Muscle layer of duodenum (tissue), 2 donors: ENCODE measurements at regions not wholly inside any gene's neighbourhood (a gene's known extent, or its start where the extent isn't known, plus 50 kb on each side); places are given as distances from the start of the nearest gene placed in this dataset.

Experiments
- H3K27ac ChIP-seq: one replicate; pipeline ENCODE4 v1.7.0; 2013; ENCODE audit warnings: mild to moderate bottlenecking, low read length
- H3K27me3 ChIP-seq: one replicate; pipeline ENCODE4 v1.7.0; 2013; ENCODE audit warnings: low read depth, mild to moderate bottlenecking, control low read depth, low read length
- H3K36me3 ChIP-seq, 2 donors: one replicate each; pipeline ENCODE4 v1.7.0; 2013; ENCODE audit warnings: low read length in 2 of 2, control low read depth in 1 of 2, mild to moderate bottlenecking in 1 of 2; ENCODE audit not compliant: insufficient read depth in 2 of 2, control insufficient read depth in 1 of 2
- H3K4me1 ChIP-seq, 2 donors: one replicate each; pipeline ENCODE4 v1.7.0; 2013; ENCODE audit warnings: low read length in 2 of 2, mild to moderate bottlenecking in 2 of 2, control low read depth in 1 of 2, moderate library complexity in 1 of 2; ENCODE audit not compliant: insufficient read depth in 2 of 2, control insufficient read depth in 1 of 2
- H3K4me3 ChIP-seq, 2 donors: one replicate each; pipeline ENCODE4 v1.7.0; 2013; ENCODE audit warnings: low read length in 2 of 2, low read depth in 1 of 2, mild to moderate bottlenecking in 1 of 2
- H3K9me3 ChIP-seq, 2 donors: one replicate each; pipeline ENCODE4 v1.7.0; 2013; ENCODE audit warnings: low read length in 2 of 2, control low read depth in 1 of 2, mild to moderate bottlenecking in 1 of 2; ENCODE audit not compliant: control insufficient read depth in 1 of 2
- donor health status: healthy.

DNA sequence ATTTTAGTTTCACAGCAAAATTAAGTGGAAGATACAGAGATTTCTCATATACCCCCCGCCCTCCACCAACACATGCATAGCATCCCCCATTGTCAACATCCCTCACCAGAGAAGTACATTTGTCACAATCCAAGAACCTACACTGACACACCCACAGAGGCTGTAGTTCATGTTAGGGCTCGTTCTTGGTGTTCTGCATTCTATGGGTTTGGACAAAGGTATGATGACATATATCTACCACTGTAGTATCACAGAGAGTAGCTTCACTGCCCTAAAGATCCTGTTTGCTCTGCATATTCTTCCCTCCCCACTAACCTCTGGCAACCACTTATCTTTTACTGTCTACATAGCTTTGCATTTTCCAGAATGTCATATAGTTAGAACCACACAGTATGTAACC, 444.6 kb upstream of the DCN start:
- Histone ChIP-seq H3K4me3 (no peak overlapping the region), H3K27me3 (no peaks in the 10 kb centered on the region), H3K36me3 (no peaks in the 10 kb centered on the region), H3K9me3 (peaks cover 0 to 4% of the 10 kb centered on the region in 2 donors), H3K4me1 (no peaks in the 10 kb centered on the region), H3K27ac (no peak overlapping the region)

DNA sequence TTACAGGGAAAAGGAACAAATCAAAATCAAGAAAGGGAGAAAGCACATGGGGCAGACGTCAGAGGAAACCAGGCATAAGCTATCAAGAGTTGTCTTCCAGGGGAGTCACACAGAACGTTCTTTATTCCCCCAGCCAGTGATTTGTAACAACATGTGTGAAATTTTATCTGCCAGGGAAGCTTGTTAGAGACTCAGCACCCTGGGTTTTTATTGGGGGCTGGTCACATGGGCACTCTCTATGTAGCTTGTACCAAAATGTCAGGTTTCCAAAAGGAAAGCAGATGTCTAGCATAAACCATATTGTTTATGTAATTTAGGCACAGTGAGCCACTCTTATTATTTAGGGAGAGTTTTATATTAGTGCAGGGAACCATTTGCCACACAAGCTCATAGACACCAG, 440.4 kb upstream of the DCN start:
- no peak overlapping the region for H3K4me3 ChIP-seq
- peaks cover 0 to 4% of the 10 kb centered on the region in 2 donors for H3K9me3 ChIP-seq
- H3K4me1 ChIP-seq = no peaks in the 10 kb centered on the region
- H3K27ac ChIP-seq = no peak overlapping the region
- H3K27me3 ChIP-seq = no peaks in the 10 kb centered on the region
- no peaks in the 10 kb centered on the region for H3K36me3 ChIP-seq

DNA sequence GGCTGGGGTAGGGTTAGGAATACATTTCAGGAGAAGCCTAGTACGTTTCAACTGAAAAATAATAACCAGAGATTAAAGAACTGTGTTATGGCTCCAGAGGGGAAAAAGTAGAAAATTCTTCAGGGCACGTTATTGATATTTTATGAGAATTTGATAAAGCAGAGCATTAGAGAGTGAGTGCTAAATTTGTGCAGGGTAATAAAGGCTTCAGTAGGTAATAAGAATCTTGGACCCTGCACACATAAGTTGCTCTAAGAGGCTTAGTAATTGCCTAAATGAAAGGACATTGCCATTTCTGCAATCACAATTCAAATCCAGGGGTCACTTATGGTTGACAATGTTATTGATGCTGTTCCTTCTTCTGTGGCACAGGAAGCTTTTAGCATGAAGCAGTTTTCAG, 439.4 kb upstream of the DCN start:
- Histone ChIP-seq H3K27me3 (no peaks in the 10 kb centered on the region), H3K4me3 (no peak overlapping the region), H3K4me1 (no peaks in the 10 kb centered on the region), H3K36me3 (no peaks in the 10 kb centered on the region), H3K9me3 (peaks cover 0 to 4% of the 10 kb centered on the region in 2 donors), H3K27ac (no peak overlapping the region)

DNA sequence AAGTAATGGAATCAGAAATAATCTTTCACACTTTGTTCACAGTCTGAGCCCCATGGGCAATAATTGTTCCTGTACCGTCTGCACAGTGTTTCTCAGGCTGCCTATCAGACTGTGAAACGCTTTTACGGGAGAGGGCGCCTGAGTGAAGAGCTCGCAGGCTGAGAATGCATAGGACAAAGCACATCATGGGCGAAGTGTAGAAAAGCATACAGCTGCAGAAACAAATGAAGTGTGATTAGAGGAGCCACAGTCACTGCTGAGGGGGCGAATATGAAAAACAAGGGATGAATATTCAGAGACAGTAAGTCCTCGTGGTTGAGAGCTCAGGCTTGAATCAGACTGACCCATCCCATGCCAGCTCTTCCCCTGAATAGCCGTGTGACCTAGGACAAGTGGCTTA, 438.4 kb upstream of the DCN start:
- Histone ChIP-seq H3K36me3 (no peaks in the 10 kb centered on the region), H3K27me3 (no peaks in the 10 kb centered on the region), H3K9me3 (peaks cover 0 to 2% of the 10 kb centered on the region in 2 donors), H3K4me1 (no peaks in the 10 kb centered on the region), H3K27ac (no peak overlapping the region), H3K4me3 (no peak overlapping the region)

DNA sequence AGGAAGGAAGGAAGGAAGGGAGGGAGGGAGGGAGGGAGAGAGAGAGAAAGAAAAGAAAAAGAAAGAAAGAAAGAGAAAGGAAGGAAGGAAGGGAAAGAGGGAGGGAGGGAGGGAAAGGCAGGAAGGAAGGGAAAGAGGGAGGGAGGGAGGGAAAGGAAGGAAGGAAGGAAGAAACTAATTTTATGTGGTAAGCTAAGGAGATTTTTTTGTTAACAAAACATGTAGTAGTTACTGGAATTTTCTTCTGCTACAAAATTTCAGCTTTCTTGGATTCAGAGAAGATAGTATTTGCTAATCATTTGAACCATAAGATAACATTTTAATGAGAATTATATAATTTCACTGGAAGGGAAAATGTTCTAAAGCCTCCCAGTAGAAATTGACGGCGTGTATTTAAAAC, 437.8 kb upstream of the DCN start:
- Histone ChIP-seq H3K9me3 (no peaks in the 10 kb centered on the region), H3K27me3 (no peaks in the 10 kb centered on the region), H3K4me3 (no peak overlapping the region), H3K36me3 (no peaks in the 10 kb centered on the region), H3K27ac (no peak overlapping the region), H3K4me1 (no peaks in the 10 kb centered on the region)

DNA sequence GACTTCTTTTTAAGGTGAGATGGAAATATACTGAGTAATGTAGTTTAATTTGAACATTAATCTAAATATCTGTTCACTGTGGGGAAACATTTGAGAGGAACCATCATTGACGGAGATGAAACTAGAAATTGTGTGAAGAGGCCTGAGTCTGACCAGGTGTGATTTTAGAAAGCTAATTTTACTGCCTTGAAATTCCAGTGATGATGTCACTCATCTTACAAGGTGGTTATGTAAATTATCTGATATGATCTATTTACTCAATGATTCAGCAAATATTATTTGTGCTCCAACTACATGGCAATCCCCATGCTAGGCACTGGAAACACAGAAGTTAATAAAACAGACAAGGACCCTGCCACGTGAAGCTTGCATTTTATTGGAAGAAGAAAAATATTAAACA, 435.7 kb upstream of the DCN start:
- Histone ChIP-seq H3K27ac (no peak overlapping the region), H3K9me3 (no peaks in the 10 kb centered on the region), H3K27me3 (no peaks in the 10 kb centered on the region), H3K36me3 (no peaks in the 10 kb centered on the region), H3K4me1 (no peaks in the 10 kb centered on the region), H3K4me3 (no peak overlapping the region)

DNA sequence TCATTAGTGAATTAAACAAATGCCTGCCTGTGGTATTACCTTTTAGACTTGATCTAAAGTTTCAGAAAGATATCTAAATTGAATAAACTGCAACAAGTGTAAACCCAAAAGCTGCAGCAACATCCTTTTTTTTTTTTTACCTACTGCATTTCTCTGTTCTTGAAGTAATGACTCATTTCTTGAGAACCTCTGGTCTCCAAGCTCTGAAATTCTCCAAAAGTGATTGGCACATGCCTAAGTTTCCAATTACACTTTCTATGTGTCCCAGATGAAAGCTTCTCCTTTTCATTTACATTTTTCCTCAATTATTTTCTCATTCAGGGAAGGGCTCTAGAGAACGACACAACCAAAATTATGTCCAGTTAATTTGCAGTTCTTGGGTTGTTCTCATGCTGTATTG, 435.2 kb upstream of the DCN start:
- Histone ChIP-seq H3K27me3 (no peaks in the 10 kb centered on the region), H3K4me1 (no peaks in the 10 kb centered on the region), H3K27ac (no peak overlapping the region), H3K36me3 (no peaks in the 10 kb centered on the region), H3K4me3 (no peak overlapping the region), H3K9me3 (no peaks in the 10 kb centered on the region)

DNA sequence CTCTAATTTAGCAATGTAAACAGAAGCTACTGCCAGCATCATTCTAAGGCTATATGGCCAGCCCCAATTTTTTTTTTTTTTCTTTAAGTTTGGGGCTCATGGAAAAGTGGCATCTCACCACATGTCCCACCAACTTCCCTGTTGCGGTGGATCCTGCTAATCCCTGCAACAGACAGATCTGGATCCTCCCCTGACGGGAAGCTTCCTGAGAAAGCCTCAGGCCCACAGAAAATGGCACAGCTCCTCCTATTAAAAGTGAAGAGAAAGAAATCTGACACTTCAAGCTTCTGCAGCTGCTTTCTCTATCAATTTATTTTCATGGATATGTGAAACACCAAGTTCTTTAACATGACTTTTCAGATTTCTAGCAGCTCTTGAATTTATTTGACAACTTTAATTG, 433.8 kb upstream of the DCN start:
- no peaks in the 10 kb centered on the region for H3K4me1 ChIP-seq
- H3K4me3 ChIP-seq = no peak overlapping the region
- H3K27ac ChIP-seq = no peak overlapping the region
- no peaks in the 10 kb centered on the region for H3K9me3 ChIP-seq
- no peaks in the 10 kb centered on the region for H3K27me3 ChIP-seq
- no peaks in the 10 kb centered on the region for H3K36me3 ChIP-seq

DNA sequence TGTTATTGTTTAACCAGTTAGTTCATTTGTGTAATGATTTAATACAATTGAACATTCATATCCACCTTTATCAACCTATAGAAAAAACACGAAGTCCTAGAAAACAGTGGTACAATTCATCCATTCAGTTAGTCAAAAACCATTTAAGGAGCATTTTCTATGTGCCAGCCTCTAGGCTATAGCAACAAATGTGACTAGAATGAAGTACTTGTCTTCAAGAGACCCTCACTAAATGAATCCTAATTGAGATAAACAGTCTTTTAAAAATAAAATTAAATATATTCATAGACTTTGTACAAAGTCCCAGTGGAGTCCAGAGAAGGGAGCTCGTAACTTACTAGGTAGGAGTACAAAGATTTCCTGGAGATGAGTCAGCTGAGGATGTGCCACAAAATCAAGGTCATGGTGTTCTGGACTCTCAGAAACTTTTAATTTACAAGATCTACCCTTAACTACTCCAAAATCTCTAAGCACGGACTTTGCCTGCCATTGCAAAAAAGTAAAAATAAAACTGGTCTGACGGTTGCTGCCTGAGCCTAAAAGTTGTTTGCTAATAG, 430.7 kb upstream of the DCN start:
- Histone ChIP-seq H3K27ac (no peak overlapping the region), H3K9me3 (no peaks in the 10 kb centered on the region), H3K36me3 (no peaks in the 10 kb centered on the region), H3K4me1 (no peaks in the 10 kb centered on the region), H3K27me3 (no peaks in the 10 kb centered on the region), H3K4me3 (no peak overlapping the region)

DNA sequence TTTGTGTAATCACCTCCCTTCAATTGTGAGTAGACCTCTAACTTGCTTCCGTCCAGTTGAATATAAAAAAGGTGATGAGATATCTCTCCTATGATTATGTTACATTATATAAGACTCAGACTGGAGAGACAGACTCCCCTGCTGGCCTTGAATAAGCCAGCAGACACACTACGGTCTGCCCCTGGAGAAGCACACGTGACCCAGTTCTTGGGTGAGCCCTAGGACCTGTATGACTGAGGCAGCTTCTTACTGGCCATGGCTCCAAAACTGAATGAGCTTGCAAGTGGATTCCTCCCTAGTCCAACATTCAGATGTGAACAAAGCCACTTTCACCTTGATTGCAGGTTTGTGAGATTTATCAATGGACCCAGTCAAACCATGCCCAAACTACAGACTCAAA, 427.9 kb upstream of the DCN start:
- Histone ChIP-seq H3K4me1 (no peaks in the 10 kb centered on the region), H3K27ac (no peak overlapping the region), H3K27me3 (no peaks in the 10 kb centered on the region)

DNA sequence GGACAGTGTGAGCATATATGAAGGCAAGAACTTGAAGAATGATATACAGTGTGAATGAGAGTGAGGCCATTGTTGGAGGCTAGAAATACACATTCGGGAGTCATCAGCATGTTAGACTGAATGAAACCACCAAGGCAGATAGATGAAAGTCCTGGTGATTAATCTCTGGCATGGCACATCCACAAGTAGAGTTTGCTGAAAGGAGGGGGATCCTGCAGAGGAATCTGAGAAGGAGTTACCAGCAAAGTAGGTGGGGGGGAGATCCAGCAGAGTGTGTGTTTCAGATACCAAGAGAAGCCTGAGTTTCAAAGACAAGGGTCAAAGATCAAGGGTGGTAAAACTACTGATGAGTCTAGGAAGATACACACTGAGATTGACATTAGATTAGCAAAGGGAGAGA, 426.7 kb upstream of the DCN start:
- no peaks in the 10 kb centered on the region for H3K27me3 ChIP-seq
- no peaks in the 10 kb centered on the region for H3K9me3 ChIP-seq
- H3K4me1 ChIP-seq = no peaks in the 10 kb centered on the region
- H3K4me3 ChIP-seq = no peak overlapping the region
- no peaks in the 10 kb centered on the region for H3K36me3 ChIP-seq
- no peak overlapping the region for H3K27ac ChIP-seq

More for the DNA sequence above, 427.9 kb upstream of the DCN start:
- Histone ChIP-seq H3K36me3 (no peaks in the 10 kb centered on the region), H3K4me3 (no peak overlapping the region), H3K9me3 (no peaks in the 10 kb centered on the region)

DNA sequence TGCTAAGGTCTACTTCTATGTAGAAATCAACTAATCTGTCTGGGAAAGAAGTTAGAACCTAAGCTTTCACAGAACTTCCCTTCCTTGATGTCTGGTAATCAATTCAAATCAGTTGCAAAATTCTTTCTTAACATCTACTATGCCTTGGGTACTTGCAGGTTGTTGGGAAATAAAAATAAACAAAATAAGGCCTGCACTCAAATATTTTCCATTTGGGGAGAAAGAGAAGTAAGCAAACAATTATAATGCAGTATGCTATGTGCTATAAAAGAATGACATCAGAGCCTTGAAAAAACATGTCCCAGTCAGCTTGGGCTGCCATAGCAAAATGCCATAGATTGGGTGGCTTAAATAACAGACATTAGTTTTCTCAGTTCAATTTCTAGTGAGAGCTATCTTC, 425.9 kb upstream of the DCN start:
- Histone ChIP-seq H3K4me3 (no peak overlapping the region), H3K36me3 (no peaks in the 10 kb centered on the region), H3K27me3 (no peaks in the 10 kb centered on the region), H3K4me1 (peaks cover 0 to 2% of the 10 kb centered on the region in 2 donors), H3K27ac (no peak overlapping the region), H3K9me3 (no peaks in the 10 kb centered on the region)
